ENCODE measurements at regions not wholly inside any gene's neighbourhood (a gene's known extent, or its start where the extent isn't known, plus 50 kb on each side); places are given as distances from the start of the nearest gene placed in this dataset.
A peak's percentile ranks its signal among the peaks of the same experiment; 100 is the strongest.
"Not testable (repeated sequence)": the region's sequence is repeated elsewhere in the genome, so short reads cannot be mapped to it uniquely, and the experiment has no call there.

- no peak for DNase-seq (ENCODE audit: extremely low spot score, insufficient read length, low read depth)
- FAIRE-seq: no peak
Observed at GRCh38 chr4:158958489-158959270, 144.2 kb upstream of the RAPGEF2 start.

DNA sequence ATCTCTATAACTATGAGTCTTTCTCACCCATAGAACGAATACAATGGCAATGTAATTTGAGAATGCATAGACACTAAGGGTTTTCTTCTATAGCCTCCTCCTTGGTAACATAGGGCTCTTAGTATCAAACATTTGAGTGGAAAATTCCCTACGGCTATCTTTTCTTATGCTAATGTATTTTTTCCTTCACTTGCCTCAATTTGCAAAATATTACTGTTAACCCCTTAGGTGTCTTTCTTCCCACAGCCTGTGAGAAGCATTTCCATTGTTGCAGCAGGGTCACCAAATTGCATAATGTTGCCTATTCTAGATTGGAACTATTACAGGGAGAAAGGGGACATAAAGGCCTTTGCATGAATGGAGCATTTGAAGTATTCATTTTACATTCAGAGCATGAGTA, 140.5 kb upstream of the RAPGEF2 start:
- DNase-seq (ENCODE audit: extremely low spot score, insufficient read length, low read depth): no peak
- no peak for FAIRE-seq

- not testable (repeated sequence) for FAIRE-seq; DNase-seq (ENCODE audit: extremely low spot score, insufficient read length, low read depth)
Observed at GRCh38 chr4:158963282-158963681, 139.6 kb upstream of the RAPGEF2 start.

- DNase-seq (ENCODE audit: extremely low spot score, insufficient read length, low read depth) (no peak), FAIRE-seq (peak; percentile 12)
Observed at GRCh38 chr4:158964114-158964727, 138.7 kb upstream of the RAPGEF2 start.

DNA sequence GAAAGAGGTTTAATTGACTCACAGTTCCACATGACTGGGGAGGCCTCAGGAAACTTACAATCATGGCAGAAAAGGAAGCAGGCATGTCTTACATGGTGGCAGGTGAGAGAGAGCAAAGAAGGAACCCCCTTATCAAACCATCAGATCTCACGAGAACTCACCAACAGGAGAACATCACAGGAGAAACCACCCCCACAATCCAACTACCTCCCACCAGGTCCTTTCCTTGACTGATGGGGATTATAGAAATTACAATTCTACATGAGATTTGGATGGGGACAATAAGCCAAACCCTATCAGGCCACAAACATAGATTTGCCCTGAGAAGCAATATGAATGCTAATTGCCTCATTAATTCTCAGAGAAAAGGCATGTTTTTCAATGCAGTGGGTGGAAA, 138.2 kb upstream of the RAPGEF2 start:
- no peak for DNase-seq (ENCODE audit: extremely low spot score, insufficient read length, low read depth)
- no peak for FAIRE-seq

DNA sequence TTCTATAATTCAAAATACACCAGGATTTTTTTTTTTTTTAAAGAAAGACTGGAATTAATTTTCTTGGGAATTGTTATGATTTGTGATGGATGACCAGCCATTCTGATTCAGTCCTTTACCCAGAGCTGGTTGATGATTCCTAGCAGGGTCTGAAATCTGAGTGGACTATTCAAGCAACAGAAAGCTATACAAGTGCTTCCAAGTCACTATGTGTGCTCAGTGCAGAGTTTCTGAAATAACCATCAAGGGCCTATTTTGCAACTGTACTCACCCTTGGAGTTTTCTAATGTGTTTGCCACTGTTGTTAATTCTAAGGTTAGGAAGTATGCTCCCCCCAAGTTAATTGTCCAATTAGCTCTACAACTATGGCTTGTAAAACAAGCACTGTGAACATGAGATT, 137.7 kb upstream of the RAPGEF2 start:
- no peak for DNase-seq (ENCODE audit: extremely low spot score, insufficient read length, low read depth)
- FAIRE-seq: no peak

DNA sequence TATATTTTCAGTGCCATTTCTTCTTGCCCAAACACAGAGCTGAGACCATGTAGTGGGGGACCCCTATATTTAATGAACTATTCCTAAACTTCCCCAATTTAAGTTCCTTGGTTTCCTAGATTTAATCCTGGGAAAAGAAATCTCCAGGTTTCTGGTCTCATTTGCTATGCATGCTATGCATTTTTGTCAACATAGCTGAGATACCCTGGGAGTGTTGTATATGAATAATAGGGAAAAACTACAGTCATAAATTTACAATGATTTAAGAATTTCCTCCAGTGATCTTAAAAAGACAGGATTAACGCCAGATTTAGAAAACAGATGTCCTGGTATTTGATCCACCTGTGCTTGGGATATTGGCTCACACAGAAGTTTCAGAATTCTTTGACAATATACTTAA, 136.8 kb upstream of the RAPGEF2 start:
- FAIRE-seq (no peak), DNase-seq (ENCODE audit: extremely low spot score, insufficient read length, low read depth) (no peak)

DNA sequence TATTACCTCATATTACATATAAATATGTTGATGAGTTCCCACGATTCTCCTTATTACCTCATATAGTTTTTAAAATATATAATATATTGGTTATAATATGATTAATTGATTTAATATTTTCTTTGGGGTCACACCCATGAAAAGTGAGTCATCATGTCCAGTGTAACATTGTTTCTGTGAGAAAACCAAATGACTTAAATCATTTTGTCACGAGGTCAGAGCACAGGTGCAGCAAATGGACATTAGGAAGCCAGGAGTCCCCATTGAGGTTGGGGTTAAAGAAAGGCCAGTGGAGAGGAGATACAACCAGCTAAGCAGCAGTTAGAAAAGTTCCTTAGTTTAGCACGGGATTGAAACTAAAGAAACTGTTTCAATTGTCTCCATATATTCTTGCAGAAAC, 133.9 kb upstream of the RAPGEF2 start:
- no peak for FAIRE-seq
- DNase-seq (ENCODE audit: extremely low spot score, insufficient read length, low read depth): no peak

DNA sequence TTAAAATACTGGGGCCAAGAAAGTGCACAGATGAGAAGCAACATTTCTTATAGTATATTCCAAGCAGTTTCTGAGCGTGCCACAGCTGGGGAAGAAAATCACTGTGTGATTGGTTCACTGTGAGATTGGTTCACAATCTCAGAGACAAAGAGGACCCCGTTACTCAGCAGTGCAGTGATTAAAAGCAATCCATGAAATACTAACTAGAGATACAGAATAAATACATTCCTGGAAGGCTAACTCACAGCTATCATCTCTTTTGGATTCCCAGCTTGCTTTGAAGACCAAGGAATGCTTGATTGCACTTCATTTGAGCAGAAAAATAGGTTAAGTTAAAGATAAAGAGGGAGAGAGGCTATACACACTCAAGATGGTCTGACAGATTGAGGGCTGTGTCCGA, 132.1 kb upstream of the RAPGEF2 start:
- DNase-seq (ENCODE audit: extremely low spot score, insufficient read length, low read depth): no peak
- FAIRE-seq: no peak

DNA sequence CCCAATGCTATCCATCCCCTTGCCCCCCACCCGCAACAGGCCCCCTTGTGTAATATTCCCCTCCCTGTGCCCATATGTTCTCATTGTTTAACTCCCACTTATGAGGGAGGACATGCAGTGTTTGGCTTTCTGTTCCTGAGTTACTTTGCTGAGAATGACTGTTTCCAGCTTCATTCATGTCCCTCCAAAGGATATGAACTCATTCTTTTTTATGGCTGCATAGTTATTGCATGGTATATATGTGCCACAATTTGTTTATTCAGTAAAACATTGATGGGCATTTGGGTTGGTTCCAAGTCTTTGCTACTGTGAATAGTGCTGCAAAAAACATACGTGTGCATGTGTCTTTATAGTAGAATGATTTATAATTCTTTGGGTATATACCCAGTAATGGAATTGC, 128.4 kb upstream of the RAPGEF2 start:
- FAIRE-seq; DNase-seq (ENCODE audit: extremely low spot score, insufficient read length, low read depth): not testable (repeated sequence)

DNA sequence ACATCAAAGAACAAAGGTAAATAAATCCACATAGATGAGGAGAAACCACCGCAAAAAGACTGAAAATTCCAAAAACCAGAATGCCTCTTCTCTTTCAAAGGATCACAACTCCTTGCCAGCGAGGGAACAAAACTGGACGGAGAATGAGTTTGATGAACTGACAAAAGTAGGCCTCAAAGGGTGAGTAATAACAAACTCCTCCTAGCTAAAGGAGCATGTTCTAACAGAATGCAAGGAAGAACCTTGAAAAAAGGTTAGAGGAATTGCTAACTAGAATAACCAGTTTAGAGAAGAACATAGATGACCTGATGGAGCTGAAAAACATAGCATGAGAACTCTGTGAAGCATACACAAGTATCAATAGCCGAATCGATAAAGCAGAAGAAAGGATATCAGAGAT, 122.2 kb upstream of the RAPGEF2 start:
- not testable (repeated sequence) for FAIRE-seq; DNase-seq (ENCODE audit: extremely low spot score, insufficient read length, low read depth)

DNA sequence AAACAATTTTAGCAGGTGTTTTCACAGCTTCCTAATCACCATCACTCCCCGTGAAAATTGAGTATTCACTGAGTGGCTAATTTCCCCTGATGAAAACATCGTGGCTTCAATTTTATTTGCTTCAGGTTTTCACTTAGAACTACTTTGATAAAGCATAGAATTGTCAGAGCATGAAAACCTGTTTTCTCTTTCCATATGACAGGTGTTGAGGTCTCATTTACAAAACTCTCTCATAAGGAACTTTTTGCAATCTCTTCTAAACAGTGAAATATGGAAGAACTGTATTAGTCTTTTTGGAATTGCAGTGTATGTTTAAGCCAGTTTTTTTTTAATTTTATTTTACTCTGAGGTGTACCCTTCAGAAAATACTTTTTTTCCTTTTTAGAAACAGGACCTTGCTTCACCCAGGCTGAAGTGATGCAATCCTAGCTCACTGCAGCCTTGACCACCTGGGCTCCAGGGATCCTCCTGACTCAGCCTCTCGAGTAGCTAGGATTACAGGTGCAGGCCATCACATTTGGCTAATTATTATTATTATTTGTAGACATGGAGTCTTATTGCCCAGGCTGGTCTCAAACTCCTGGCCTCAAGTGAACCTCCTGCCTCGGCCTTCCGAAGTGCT, 111.2 kb upstream of the RAPGEF2 start:
- DNase-seq (ENCODE audit: extremely low spot score, insufficient read length, low read depth): no peak
- peak; percentile 15 for FAIRE-seq

DNA sequence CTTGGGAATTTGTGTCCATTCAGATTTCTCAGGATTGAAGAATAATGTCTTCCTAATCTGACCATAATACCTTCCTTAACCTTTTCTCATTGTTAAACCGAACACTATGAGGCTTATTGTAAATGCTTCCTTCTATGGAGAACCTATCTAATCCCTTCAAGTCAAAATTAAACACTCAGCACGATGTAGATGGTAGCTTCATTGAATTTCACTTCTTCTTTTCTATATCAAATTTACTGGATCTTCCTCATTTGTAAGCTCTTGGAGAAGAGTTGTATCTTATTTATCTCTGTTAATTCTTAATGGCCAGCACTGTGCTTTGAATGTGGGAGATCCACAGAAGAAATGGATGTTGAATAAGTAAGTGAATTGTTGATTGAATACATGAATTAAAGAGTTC, 109.0 kb upstream of the RAPGEF2 start:
- FAIRE-seq: no peak
- no peak for DNase-seq (ENCODE audit: extremely low spot score, insufficient read length, low read depth)

- no peak for FAIRE-seq
- no peak for DNase-seq (ENCODE audit: extremely low spot score, insufficient read length, low read depth)
Observed at GRCh38 chr4:158995040-158995439, 107.8 kb upstream of the RAPGEF2 start.

DNA sequence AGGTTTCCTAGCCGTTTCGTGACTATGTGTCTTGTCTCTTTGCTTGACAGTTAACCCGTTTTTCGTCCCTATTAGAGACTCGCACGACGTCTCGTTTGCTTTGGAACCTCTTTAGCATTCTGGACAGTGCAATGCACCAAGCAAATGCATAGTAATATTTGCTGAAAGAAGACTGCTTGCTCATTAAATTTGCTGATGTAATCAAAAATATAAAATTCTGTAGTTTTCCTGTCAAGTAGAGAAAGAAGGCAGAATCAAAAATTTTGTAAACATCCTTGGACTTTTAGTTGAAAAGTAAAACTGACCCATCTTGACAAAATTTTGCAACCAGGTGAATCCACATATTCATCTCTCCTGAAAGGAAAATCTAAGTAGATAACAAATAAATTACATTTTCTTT, 106.9 kb upstream of the RAPGEF2 start:
- DNase-seq (ENCODE audit: extremely low spot score, insufficient read length, low read depth) (no peak), FAIRE-seq (no peak)

DNA sequence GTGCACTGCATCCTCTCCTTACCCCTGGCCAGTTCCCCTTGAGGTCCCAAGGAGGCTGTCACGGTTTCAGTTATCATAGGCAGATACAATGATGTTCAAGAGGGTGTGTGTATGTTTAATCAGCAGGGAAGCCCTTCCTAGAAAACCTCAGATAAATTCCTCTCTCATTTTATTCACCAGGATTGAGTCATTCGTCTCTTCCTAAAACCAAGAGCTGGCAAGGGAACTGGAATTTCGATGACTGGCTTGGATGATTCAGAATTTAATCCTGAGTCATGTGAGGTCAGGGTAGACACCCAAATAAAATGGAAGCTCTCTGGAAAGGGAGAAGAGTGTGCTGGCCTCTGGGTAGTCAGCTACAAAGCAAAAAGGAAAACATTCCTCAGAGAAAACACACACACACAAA, 106.2 kb upstream of the RAPGEF2 start:
- FAIRE-seq: peak; percentile 18
- DNase-seq (ENCODE audit: extremely low spot score, insufficient read length, low read depth): no peak

DNA sequence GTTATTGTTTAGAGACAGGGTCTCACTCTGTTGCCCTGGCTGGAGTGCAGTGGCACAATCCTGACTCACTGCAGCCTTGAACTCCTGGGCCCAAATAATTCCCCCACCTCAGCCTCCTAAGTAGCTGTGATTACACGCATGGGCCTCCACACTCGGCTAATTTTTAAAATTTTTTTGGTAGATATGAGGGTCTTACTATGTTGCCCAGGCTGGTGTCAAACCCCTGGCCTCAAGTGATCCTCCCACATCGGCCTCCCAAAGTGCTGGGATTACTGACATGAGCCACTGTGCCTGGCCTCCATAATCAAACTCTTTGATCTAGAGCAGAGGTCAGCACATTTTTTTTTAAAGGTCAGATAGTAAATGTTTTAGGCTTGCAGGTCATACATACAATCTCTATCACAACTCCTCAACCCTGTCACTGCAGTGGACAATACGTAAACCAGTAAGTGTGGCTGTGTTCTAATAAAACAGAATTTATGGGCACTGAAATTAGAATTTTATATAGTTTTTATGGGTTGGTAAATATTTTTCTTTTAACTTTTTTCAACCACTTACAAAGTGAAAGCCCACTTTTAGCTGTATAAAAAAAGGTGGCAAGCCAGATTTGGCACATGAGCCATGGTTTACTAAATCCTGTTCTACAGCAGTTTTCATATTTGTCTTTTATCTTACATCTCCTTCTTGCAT, 105.1 kb upstream of the RAPGEF2 start:
- DNase-seq (ENCODE audit: extremely low spot score, insufficient read length, low read depth) (no peak), FAIRE-seq (no peak)

DNA sequence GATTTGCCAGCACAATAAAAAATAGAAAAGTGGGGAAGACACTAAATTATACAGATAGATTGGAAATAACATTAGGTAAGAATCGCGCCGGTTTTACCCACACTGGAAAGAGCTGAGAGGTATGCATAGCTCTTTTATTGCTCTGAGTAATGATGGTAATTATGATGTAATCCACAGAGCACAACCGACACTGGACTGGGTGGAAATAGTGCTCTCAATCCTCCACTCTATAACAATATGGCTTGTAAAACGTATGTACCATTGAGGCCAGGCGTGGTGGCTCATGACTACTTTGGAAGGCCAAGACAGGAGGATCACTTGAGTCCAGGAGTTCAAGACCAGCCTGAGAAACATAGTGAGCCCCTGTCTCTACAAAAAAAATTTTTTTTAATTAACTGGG, 104.3 kb upstream of the RAPGEF2 start:
- DNase-seq (ENCODE audit: extremely low spot score, insufficient read length, low read depth) (no peak), FAIRE-seq (no peak)

DNA sequence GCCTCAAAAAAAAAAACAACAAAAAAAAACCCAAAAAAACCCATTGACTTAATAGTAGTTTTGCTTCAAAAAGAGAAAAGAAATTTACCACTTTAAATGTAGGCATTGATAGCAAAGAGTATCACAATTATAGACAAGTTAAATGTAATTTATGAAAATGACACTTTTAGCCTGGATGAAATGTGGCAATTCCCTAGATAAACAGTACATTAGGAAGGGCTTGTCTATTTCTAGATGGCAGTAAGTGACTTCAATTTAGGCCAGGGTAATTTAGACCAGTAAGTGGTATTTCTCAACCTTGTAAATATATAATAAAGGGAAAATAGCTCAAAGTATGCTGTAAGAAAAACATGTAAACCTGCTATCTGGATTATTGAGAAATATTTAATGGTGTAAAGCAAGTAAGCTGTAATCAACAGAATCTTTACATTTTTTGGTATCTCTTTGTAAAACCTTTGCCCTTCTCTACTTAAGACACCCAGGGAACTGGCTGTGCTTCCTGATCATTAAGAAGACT, 103.7 kb upstream of the RAPGEF2 start:
- FAIRE-seq: no peak

DNA sequence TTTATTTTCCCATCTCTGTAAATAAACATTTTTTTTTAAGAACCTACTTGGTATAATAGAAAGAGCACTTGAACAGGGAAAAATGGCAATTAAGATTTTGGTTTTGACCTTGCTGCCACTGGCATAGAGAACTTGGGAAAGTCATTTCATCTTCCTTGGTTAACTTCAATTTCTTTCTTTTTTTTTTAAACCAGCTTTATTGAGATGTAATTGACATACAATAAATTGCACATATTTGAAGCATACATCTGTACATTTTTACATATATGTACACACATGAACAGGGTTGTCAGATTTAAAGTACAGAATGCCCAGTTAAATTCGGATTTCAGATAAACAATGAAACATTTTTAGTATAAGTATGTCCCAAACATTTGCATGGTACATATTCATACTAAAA, 103.0 kb upstream of the RAPGEF2 start:
- FAIRE-seq: no peak
- DNase-seq (ENCODE audit: extremely low spot score, insufficient read length, low read depth): no peak

More for the DNA sequence above, 103.7 kb upstream of the RAPGEF2 start:
- DNase-seq (ENCODE audit: extremely low spot score, insufficient read length, low read depth): no peak

DNA sequence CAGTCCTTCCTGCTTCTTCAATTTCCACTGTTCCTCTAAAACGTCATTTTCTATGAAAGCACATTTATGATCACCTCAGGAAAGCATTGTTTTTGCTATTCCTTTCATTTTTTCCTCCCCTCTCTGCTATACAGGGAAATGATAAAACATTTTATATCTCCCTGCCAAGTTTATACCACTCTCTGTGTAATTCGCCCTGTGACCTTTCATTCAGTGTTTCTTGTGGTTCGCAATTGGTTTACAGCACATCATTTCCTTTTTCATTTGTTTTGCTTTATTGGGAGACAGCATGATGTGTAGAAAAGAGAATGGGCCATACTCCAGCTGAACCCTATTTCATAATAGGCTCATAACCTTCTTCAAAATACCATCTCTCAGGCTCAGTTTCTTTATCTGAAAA, 99.9 kb upstream of the RAPGEF2 start:
- FAIRE-seq (no peak), DNase-seq (ENCODE audit: extremely low spot score, insufficient read length, low read depth) (no peak)

All from GM18507 (cell line).